Uterus (tissue), 3 donors: ENCODE measurements at regions not wholly inside any gene's neighbourhood (a gene's known extent, or its start where the extent isn't known, plus 50 kb on each side); places are given as distances from the start of the nearest gene placed in this dataset.

Experiments used
- DNase-seq, 2 donors: peaks; one replicate each; pipeline ENCODE4 v3.0.0-alpha.2; 2019 to 2020
- H3K27ac ChIP-seq, 2 donors: fragments of 200-600 bp; sonication (generic); 1 replicate in 1 of 2; 2 replicates in 1 of 2; pipeline ENCODE4 v1.5.1; 2016 to 2018
- H3K27me3 ChIP-seq, 2 donors: fragments of 200-600 bp; sonication (generic); one replicate each; pipeline ENCODE4 v1.5.1; 2018 to 2019; ENCODE audit warnings: control low read depth in 1 of 2
- H3K36me3 ChIP-seq, 2 donors: fragments of 200-600 bp; sonication (generic); one replicate each; pipeline ENCODE4 v1.5.1; 2019; ENCODE audit warnings: control low read depth in 1 of 2
- H3K4me1 ChIP-seq, 2 donors: fragments of 200-600 bp; sonication (generic); one replicate each; pipeline ENCODE4 v1.5.1; 2018 to 2019; ENCODE audit warnings: control low read depth in 1 of 2
- H3K4me3 ChIP-seq, 2 donors: fragments of 200-600 bp; sonication (generic); 1 replicate in 1 of 2; 2 replicates in 1 of 2; pipeline ENCODE4 v1.5.1; 2018 to 2019; ENCODE audit warnings: mild to moderate bottlenecking in 1 of 2
- H3K9me3 ChIP-seq, 2 donors: fragments of 200-600 bp; sonication (generic); one replicate each; pipeline ENCODE4 v1.5.1; 2019; ENCODE audit warnings: control low read depth in 1 of 2
- POLR2A ChIP-seq, 2 donors: fragments of 450-650 bp; IDR thresholded peaks; one replicate each; pipeline ENCODE4 v1.6.1; 2016; ENCODE audit warnings: antibody characterized with exemption in 2 of 2, mild to moderate bottlenecking in 1 of 2, moderate library complexity in 1 of 2
- intact Hi-C: fragments of 100-400 bp; cut with DNase I; formaldehyde crosslinking; loops from one replicate; pipeline ENCODE4 v1.15.1; 2023; ENCODE audit warnings: low total_unique reads
- TF ChIP-seq, protein P1 (sequence below), 4 experiments: fragments of 200-600 bp in 2 of 4; fragments of 450-650 bp in 2 of 4; sonication (generic) in 2 of 4; IDR thresholded peaks; one replicate each; pipeline ENCODE4 v1.5.1; 2016 to 2019; ENCODE audit warnings: antibody characterized with exemption in 4 of 4, mild to moderate bottlenecking in 2 of 4, moderate library complexity in 1 of 4
- donor health status: DM: yes; HTN: yes; CAD: no.

DNA sequence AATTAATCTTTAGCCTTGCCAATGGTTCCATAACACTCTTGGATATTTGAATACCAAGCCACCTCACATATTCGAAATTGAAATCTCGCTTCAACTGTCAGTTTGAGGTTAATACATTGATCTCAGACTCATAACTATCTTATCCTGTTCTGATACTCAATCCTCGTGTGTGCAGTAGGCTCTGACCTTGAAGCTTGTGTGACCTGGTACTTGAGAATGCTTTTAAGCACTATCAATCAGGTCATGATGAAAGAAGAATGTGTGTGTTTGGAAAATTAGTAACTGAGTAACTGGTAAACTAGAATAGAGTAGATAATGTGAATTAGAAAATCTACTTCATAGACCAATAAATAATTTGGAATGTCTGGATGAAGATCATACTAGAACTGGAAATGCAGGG, 1266.7 kb downstream of the MAT2B start:
- Histone ChIP-seq H3K4me3 (no peak overlapping the region), H3K27me3 (no peaks in the 10 kb centered on the region), H3K36me3 (no peaks in the 10 kb centered on the region), H3K27ac (no peak overlapping the region), H3K9me3 (no peaks in the 10 kb centered on the region), H3K4me1 (no peaks in the 10 kb centered on the region)
- no peak for TF ChIP-seq POLR2A (IDR thresholded peaks at IDR 0.05)
- TF ChIP-seq, protein P1, sequence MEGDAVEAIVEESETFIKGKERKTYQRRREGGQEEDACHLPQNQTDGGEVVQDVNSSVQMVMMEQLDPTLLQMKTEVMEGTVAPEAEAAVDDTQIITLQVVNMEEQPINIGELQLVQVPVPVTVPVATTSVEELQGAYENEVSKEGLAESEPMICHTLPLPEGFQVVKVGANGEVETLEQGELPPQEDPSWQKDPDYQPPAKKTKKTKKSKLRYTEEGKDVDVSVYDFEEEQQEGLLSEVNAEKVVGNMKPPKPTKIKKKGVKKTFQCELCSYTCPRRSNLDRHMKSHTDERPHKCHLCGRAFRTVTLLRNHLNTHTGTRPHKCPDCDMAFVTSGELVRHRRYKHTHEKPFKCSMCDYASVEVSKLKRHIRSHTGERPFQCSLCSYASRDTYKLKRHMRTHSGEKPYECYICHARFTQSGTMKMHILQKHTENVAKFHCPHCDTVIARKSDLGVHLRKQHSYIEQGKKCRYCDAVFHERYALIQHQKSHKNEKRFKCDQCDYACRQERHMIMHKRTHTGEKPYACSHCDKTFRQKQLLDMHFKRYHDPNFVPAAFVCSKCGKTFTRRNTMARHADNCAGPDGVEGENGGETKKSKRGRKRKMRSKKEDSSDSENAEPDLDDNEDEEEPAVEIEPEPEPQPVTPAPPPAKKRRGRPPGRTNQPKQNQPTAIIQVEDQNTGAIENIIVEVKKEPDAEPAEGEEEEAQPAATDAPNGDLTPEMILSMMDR (IDR thresholded peaks at IDR 0.05) = no peak
- no peak for DNase-seq
- intact Hi-C loops = no loop called here

DNA sequence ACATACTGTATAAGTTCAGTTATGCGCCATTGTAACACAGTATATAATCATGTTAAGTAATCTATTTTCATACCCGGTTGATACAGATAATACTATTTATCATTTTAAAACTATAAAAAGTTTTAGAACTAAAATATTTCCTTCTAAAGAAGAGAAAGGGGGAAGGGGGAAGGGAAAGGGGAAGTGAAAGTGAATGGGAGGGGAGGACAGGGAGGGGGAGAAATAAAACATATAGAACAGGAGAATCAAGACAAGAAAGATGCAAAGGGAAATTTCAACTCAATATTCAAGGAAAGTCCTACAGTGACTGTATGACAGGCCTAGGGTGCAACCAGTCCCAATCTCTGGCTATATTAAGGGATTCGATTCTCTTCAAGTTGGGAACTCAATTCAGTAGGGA, 1278.8 kb downstream of the MAT2B start:
- Histone ChIP-seq H3K27me3 (no peaks in the 10 kb centered on the region), H3K9me3 (no peaks in the 10 kb centered on the region), H3K36me3 (no peaks in the 10 kb centered on the region), H3K4me3 (no peak overlapping the region), H3K4me1 (no peaks in the 10 kb centered on the region), H3K27ac (no peak overlapping the region)
- intact Hi-C loops = no loop called here
- DNase-seq = no peak
- no peak for TF ChIP-seq POLR2A (IDR thresholded peaks at IDR 0.05)
- TF ChIP-seq, protein P1 (IDR thresholded peaks at IDR 0.05) = no peak

DNA sequence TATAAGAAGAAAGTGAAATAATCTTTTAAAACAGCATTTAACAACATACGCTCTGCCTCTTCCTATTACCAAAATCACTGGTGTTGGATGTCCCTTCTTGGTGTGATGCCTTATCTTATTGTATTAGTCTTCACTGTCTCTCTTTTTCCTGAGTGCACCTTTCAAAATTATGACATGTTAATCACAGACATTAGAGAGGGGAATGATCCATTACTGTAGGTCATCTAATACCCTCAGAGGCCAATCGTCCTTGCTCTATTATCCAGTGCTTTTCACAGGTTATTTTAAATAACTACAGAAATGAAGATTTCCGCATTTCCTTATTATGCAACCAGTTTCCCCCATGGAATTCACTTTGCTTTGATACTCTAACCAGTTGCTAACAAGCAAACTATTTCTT, 1292.7 kb downstream of the MAT2B start:
- Histone ChIP-seq H3K36me3 (no peaks in the 10 kb centered on the region), H3K9me3 (no peaks in the 10 kb centered on the region), H3K27me3 (no peaks in the 10 kb centered on the region), H3K27ac (no peak overlapping the region), H3K4me1 (no peaks in the 10 kb centered on the region), H3K4me3 (no peak overlapping the region)
- TF ChIP-seq, protein P1 (IDR thresholded peaks at IDR 0.05) = no peak
- TF ChIP-seq POLR2A (IDR thresholded peaks at IDR 0.05) = no peak
- intact Hi-C loops = no loop called here
- DNase-seq = no peak

DNA sequence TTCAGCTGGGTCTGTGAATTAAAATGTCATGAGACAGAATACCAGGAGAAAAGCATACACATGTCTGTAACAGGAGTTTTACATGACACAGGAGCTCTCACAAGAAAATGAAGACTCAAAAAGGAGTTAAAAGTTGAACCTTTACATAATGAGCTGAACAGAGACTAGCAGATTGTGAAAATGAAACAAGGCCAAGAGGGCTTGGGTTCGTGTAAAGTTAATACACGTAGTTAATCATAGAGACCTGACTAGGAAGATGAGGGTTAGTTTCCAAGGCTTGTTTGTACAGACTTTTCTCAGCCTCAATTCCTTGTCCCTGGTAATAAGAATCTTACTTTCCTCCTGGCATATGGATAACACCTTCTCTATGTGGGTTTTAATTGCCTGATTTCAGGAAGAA, 1294.0 kb downstream of the MAT2B start:
- intact Hi-C loops = no loop called here
- no peaks in the 10 kb centered on the region for H3K36me3 ChIP-seq
- H3K27me3 ChIP-seq = no peaks in the 10 kb centered on the region
- no peaks in the 10 kb centered on the region for H3K9me3 ChIP-seq
- no peak for DNase-seq
- no peak overlapping the region for H3K27ac ChIP-seq
- no peaks in the 10 kb centered on the region for H3K4me1 ChIP-seq
- H3K4me3 ChIP-seq = no peak overlapping the region
- TF ChIP-seq POLR2A (IDR thresholded peaks at IDR 0.05) = no peak
- TF ChIP-seq, protein P1 (IDR thresholded peaks at IDR 0.05) = no peak

DNA sequence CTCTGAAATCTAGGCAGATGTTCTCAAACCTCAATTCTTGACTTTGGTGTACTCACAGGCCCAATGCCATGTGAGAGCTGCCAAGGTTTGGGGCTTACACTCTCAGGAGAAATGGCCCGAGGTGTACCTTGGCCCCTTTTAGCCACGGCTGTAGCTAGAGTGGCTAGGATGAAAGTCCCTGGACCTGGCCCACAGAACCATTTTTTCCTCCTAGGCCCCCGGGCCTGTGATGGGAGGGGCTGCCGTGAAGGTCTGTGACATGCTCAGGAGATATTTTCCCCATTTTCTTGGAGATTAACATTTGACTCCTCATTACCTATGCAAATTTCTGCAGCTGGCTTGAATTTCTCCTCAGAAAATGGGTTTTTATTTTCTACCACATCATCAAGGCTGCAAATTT, 1296.5 kb downstream of the MAT2B start:
- Histone ChIP-seq H3K4me1 (no peaks in the 10 kb centered on the region), H3K36me3 (no peaks in the 10 kb centered on the region), H3K4me3 (no peak overlapping the region), H3K9me3 (no peaks in the 10 kb centered on the region), H3K27ac (no peak overlapping the region), H3K27me3 (no peaks in the 10 kb centered on the region)
- intact Hi-C loops = no loop called here
- no peak for DNase-seq
- TF ChIP-seq POLR2A (IDR thresholded peaks at IDR 0.05) = no peak
- TF ChIP-seq, protein P1 (IDR thresholded peaks at IDR 0.05) = no peak
